ENCODE measurements at regions not wholly inside any gene's neighbourhood (a gene's known extent, or its start where the extent isn't known, plus 50 kb on each side); places are given as distances from the start of the nearest gene placed in this dataset.

GRCh38 chr20:40370800-40371199 lies 318.2 kb downstream of the MAFB start:
- no peak overlapping the region for H3K27ac ChIP-seq (ENCODE audit: low read depth, low read length)
- H3K4me3 ChIP-seq (ENCODE audit: low read depth, low read length) = no peak overlapping the region
- no peak for TF ChIP-seq CTCF (IDR thresholded peaks at IDR 0.05; ENCODE audit: low read depth, low read length)
- H3K9me3 ChIP-seq (ENCODE audit: control insufficient read depth, insufficient read depth, low read length) = no peaks in the 10 kb centered on the region
- H3K27me3 ChIP-seq (ENCODE audit: control insufficient read depth, insufficient read depth, low read length) = no peaks in the 10 kb centered on the region
- ChIA-PET CTCF (interaction anchor here (1.1 kb wide), 1 partner anchor 92 kb away, joined by 3 read pairs; no protein-coding TSS in a partner anchor), POLR2A (no interaction called here)
- no peak for DNase-seq (ENCODE audit: low read depth, low spot score)

- H3K4me3 ChIP-seq (ENCODE audit: low read depth, low read length) = no peak overlapping the region
- POLR2A ChIA-PET = no interaction called here
- CTCF ChIA-PET = no interaction called here
- H3K27me3 ChIP-seq (ENCODE audit: control insufficient read depth, insufficient read depth, low read length) = no peaks in the 10 kb centered on the region
- no peak overlapping the region for H3K27ac ChIP-seq (ENCODE audit: low read depth, low read length)
- TF ChIP-seq CTCF (IDR thresholded peaks at IDR 0.05; ENCODE audit: low read depth, low read length) = no peak
- no peaks in the 10 kb centered on the region for H3K9me3 ChIP-seq (ENCODE audit: control insufficient read depth, insufficient read depth, low read length)
- no peak for DNase-seq (ENCODE audit: low read depth, low spot score)
Measured at GRCh38 chr20:40368876-40369275, 320.2 kb downstream of the MAFB start.

- no peak for TF ChIP-seq CTCF (IDR thresholded peaks at IDR 0.05; ENCODE audit: low read depth, low read length)
- Histone ChIP-seq H3K4me3 (ENCODE audit: low read depth, low read length) (no peak overlapping the region), H3K9me3 (ENCODE audit: control insufficient read depth, insufficient read depth, low read length) (no peaks in the 10 kb centered on the region), H3K27me3 (ENCODE audit: control insufficient read depth, insufficient read depth, low read length) (no peaks in the 10 kb centered on the region), H3K27ac (ENCODE audit: low read depth, low read length) (no peak overlapping the region)
- CTCF ChIA-PET = no interaction called here
- POLR2A ChIA-PET = no interaction called here
- DNase-seq (ENCODE audit: low read depth, low spot score) = no peak
Measured at GRCh38 chr20:40361916-40362315, 327.1 kb downstream of the MAFB start.

- Histone ChIP-seq H3K4me3 (ENCODE audit: low read depth, low read length) (no peak overlapping the region), H3K9me3 (ENCODE audit: control insufficient read depth, insufficient read depth, low read length) (no peaks in the 10 kb centered on the region), H3K27me3 (ENCODE audit: control insufficient read depth, insufficient read depth, low read length) (no peaks in the 10 kb centered on the region), H3K27ac (ENCODE audit: low read depth, low read length) (no peak overlapping the region)
- no peak for TF ChIP-seq CTCF (IDR thresholded peaks at IDR 0.05; ENCODE audit: low read depth, low read length)
- CTCF ChIA-PET = no interaction called here
- no peak for DNase-seq (ENCODE audit: low read depth, low spot score)
- POLR2A ChIA-PET = no interaction called here
Measured at GRCh38 chr20:40359131-40359912, 329.7 kb downstream of the MAFB start.

GRCh38 chr20:40354880-40355279 lies 334.2 kb downstream of the MAFB start:
- POLR2A ChIA-PET = no interaction called here
- Histone ChIP-seq H3K27ac (ENCODE audit: low read depth, low read length) (no peak overlapping the region), H3K4me3 (ENCODE audit: low read depth, low read length) (no peak overlapping the region), H3K27me3 (ENCODE audit: control insufficient read depth, insufficient read depth, low read length) (no peaks in the 10 kb centered on the region), H3K9me3 (ENCODE audit: control insufficient read depth, insufficient read depth, low read length) (no peaks in the 10 kb centered on the region)
- TF ChIP-seq CTCF (IDR thresholded peaks at IDR 0.05; ENCODE audit: low read depth, low read length) = no peak
- CTCF ChIA-PET = no interaction called here
- DNase-seq (ENCODE audit: low read depth, low spot score) = no peak

All from AG04450 (cell line).